ENCODE measurements at regions not wholly inside any gene's neighbourhood (a gene's known extent, or its start where the extent isn't known, plus 50 kb on each side); places are given as distances from the start of the nearest gene placed in this dataset.

DNA sequence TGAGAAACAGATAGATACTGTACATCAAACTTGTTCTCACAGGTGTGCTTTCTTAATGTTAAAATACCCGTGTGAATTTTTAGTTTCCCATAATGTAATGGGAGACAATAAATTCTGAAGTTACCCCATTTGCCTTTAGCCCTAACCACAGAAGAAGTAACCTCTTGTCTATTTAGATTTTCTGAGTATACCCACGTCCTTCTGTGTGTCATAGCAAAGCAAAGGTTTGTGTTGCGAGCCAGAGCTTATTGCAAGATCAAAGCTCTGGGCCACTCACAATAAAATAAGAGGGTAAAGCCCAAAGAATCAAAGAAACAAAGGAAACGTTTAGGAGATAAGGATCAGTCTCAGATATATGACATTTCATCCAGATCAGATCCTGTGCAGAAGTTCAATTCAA is 73.9 kb downstream of the BMP4 start:
- TF ChIP-seq, protein P1, sequence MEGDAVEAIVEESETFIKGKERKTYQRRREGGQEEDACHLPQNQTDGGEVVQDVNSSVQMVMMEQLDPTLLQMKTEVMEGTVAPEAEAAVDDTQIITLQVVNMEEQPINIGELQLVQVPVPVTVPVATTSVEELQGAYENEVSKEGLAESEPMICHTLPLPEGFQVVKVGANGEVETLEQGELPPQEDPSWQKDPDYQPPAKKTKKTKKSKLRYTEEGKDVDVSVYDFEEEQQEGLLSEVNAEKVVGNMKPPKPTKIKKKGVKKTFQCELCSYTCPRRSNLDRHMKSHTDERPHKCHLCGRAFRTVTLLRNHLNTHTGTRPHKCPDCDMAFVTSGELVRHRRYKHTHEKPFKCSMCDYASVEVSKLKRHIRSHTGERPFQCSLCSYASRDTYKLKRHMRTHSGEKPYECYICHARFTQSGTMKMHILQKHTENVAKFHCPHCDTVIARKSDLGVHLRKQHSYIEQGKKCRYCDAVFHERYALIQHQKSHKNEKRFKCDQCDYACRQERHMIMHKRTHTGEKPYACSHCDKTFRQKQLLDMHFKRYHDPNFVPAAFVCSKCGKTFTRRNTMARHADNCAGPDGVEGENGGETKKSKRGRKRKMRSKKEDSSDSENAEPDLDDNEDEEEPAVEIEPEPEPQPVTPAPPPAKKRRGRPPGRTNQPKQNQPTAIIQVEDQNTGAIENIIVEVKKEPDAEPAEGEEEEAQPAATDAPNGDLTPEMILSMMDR (IDR thresholded peaks at IDR 0.05; ENCODE audit: control extremely low read depth in 1 of 3, insufficient read depth in 1 of 3, low read depth in 1 of 3, low read length in 3 of 3): no peak
- TF ChIP-seq, protein P2, sequence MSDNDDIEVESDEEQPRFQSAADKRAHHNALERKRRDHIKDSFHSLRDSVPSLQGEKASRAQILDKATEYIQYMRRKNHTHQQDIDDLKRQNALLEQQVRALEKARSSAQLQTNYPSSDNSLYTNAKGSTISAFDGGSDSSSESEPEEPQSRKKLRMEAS (IDR thresholded peaks at IDR 0.05): no peak
- no peak for TF ChIP-seq CHD2 (IDR thresholded peaks at IDR 0.05; ENCODE audit: low read length)
- TF ChIP-seq EGR1 (IDR thresholded peaks at IDR 0.05; ENCODE audit: borderline replicate concordance, low read depth, low read length): no peak
- no peak for TF ChIP-seq MAFK (IDR thresholded peaks at IDR 0.05; ENCODE audit: low read depth, low read length)
- TF ChIP-seq POLR2AphosphoS5 (IDR thresholded peaks at IDR 0.05; ENCODE audit: low read depth, low read length): no peak

All from H1 (cell line).